HG02623 (cell line): ENCODE measurements at regions not wholly inside any gene's neighbourhood (a gene's known extent, or its start where the extent isn't known, plus 50 kb on each side); places are given as distances from the start of the nearest gene placed in this dataset.

Experiments
- ATAC-seq: cut with Tn5 transposase; IDR thresholded peaks from one replicate; pipeline ENCODE4 v1.9.1; 2021; ENCODE audit warnings: moderate library complexity; ENCODE audit not compliant: unreplicated experiment

GRCh38 chrX:6909396-6909795 is 238.1 kb upstream of the STS start:
- ATAC-seq: no peak

GRCh38 chrX:6906608-6907007 is 240.9 kb upstream of the STS start:
- ATAC-seq: no peak

- no peak for ATAC-seq
These were observed 243.4 kb upstream of the STS start for GRCh38 chrX:6904156-6904555.

- ATAC-seq: no peak
These were observed 249.1 kb upstream of the STS start for GRCh38 chrX:6898371-6898770.

- ATAC-seq: no peak
These were observed 256.1 kb upstream of the STS start for GRCh38 chrX:6891404-6891803.

- no peak for ATAC-seq
These were observed 256.8 kb upstream of the STS start for GRCh38 chrX:6890544-6891261.

GRCh38 chrX:6885909-6886308 is 261.6 kb upstream of the STS start:
- no peak for ATAC-seq

GRCh38 chrX:6885396-6885795 is 262.1 kb upstream of the STS start:
- ATAC-seq: no peak

- ATAC-seq: no peak
These were observed 286.1 kb upstream of the STS start for GRCh38 chrX:6861456-6861855.

- no peak for ATAC-seq
These were observed 289.8 kb upstream of the STS start for GRCh38 chrX:6857749-6858148.

GRCh38 chrX:6856471-6856870 is 291.0 kb upstream of the STS start:
- ATAC-seq: no peak

- no peak for ATAC-seq
These were observed 294.6 kb upstream of the STS start for GRCh38 chrX:6852869-6853268.

- no peak for ATAC-seq
These were observed 295.4 kb upstream of the STS start for GRCh38 chrX:6852121-6852520.

GRCh38 chrX:6851140-6851539 is 296.4 kb upstream of the STS start:
- no peak for ATAC-seq

- no peak for ATAC-seq
These were observed 297.6 kb upstream of the STS start for GRCh38 chrX:6849716-6850414.

- ATAC-seq: no peak
These were observed 297.7 kb upstream of the VCX3A start for GRCh38 chrX:6832619-6833018.

- no peak for ATAC-seq
These were observed 291.9 kb upstream of the VCX3A start for GRCh38 chrX:6826856-6827255.

GRCh38 chrX:6821730-6822129 is 286.8 kb upstream of the VCX3A start:
- no peak for ATAC-seq

GRCh38 chrX:6813836-6814370 is 279.0 kb upstream of the VCX3A start:
- no peak for ATAC-seq

GRCh38 chrX:6812087-6812486 is 277.2 kb upstream of the VCX3A start:
- ATAC-seq: no peak

GRCh38 chrX:6810776-6811175 is 275.9 kb upstream of the VCX3A start:
- no peak for ATAC-seq

GRCh38 chrX:6803607-6804006 is 268.7 kb upstream of the VCX3A start:
- ATAC-seq: no peak
